Thyroid gland (tissue), 4 donors: ENCODE measurements at regions not wholly inside any gene's neighbourhood (a gene's known extent, or its start where the extent isn't known, plus 50 kb on each side); places are given as distances from the start of the nearest gene placed in this dataset.

Source experiments
- POLR2A ChIP-seq, 2 donors: fragments of 450-650 bp; IDR thresholded peaks; one replicate each; pipeline ENCODE4 v1.6.1; 2017; ENCODE audit warnings: antibody characterized with exemption in 2 of 2, mild to moderate bottlenecking in 2 of 2, moderate library complexity in 1 of 2
- TF ChIP-seq, protein P1 (sequence below), 6 experiments: fragments of 200-600 bp in 3 of 6; fragments of 450-650 bp in 3 of 6; sonication (generic) in 3 of 6; IDR thresholded peaks; one replicate each; pipeline ENCODE4 v1.5.1; 2016 to 2019; ENCODE audit warnings: antibody characterized with exemption in 6 of 6, mild to moderate bottlenecking in 2 of 6, inconsistent platforms in 1 of 6, moderate library complexity in 1 of 6

DNA sequence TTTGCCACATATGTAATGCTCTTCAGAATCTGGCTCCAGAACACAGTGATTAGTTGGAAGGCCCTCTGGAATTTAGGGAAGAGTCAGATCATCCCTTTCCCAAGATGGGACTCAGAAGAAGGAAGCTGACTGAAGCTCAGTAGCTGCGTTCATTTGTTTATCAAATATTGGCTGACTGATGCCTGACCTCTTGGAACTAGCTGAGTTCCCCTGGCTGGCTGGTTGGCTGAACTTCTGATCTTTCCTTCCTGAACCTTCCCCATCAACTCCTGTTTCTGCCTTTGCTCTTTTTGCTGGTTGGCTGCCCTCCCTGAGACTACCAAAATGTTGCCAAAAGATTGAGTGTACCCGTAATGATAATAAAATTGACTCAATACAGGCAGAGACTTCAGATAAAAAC is 866.5 kb upstream of the INTU start:
- TF ChIP-seq, protein P1, sequence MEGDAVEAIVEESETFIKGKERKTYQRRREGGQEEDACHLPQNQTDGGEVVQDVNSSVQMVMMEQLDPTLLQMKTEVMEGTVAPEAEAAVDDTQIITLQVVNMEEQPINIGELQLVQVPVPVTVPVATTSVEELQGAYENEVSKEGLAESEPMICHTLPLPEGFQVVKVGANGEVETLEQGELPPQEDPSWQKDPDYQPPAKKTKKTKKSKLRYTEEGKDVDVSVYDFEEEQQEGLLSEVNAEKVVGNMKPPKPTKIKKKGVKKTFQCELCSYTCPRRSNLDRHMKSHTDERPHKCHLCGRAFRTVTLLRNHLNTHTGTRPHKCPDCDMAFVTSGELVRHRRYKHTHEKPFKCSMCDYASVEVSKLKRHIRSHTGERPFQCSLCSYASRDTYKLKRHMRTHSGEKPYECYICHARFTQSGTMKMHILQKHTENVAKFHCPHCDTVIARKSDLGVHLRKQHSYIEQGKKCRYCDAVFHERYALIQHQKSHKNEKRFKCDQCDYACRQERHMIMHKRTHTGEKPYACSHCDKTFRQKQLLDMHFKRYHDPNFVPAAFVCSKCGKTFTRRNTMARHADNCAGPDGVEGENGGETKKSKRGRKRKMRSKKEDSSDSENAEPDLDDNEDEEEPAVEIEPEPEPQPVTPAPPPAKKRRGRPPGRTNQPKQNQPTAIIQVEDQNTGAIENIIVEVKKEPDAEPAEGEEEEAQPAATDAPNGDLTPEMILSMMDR (IDR thresholded peaks at IDR 0.05), result no peak
- TF ChIP-seq POLR2A (IDR thresholded peaks at IDR 0.05), result no peak
